ENCODE measurements at regions not wholly inside any gene's neighbourhood (a gene's known extent, or its start where the extent isn't known, plus 50 kb on each side); places are given as distances from the start of the nearest gene placed in this dataset.

- no peak for TF ChIP-seq CTCF (IDR thresholded peaks at IDR 0.05)
- TF ChIP-seq POLR2AphosphoS5 (IDR thresholded peaks at IDR 0.05; ENCODE audit: low read depth, low read length), result no peak
- TF ChIP-seq, protein P1, sequence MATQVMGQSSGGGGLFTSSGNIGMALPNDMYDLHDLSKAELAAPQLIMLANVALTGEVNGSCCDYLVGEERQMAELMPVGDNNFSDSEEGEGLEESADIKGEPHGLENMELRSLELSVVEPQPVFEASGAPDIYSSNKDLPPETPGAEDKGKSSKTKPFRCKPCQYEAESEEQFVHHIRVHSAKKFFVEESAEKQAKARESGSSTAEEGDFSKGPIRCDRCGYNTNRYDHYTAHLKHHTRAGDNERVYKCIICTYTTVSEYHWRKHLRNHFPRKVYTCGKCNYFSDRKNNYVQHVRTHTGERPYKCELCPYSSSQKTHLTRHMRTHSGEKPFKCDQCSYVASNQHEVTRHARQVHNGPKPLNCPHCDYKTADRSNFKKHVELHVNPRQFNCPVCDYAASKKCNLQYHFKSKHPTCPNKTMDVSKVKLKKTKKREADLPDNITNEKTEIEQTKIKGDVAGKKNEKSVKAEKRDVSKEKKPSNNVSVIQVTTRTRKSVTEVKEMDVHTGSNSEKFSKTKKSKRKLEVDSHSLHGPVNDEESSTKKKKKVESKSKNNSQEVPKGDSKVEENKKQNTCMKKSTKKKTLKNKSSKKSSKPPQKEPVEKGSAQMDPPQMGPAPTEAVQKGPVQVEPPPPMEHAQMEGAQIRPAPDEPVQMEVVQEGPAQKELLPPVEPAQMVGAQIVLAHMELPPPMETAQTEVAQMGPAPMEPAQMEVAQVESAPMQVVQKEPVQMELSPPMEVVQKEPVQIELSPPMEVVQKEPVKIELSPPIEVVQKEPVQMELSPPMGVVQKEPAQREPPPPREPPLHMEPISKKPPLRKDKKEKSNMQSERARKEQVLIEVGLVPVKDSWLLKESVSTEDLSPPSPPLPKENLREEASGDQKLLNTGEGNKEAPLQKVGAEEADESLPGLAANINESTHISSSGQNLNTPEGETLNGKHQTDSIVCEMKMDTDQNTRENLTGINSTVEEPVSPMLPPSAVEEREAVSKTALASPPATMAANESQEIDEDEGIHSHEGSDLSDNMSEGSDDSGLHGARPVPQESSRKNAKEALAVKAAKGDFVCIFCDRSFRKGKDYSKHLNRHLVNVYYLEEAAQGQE (IDR thresholded peaks at IDR 0.05; ENCODE audit: insufficient read depth in 1 of 2, low read depth in 2 of 2, low read length in 1 of 2), result no peak
- TF ChIP-seq SIN3A (IDR thresholded peaks at IDR 0.05; ENCODE audit: borderline replicate concordance, insufficient read depth, low read depth, low read length), result no peak
- TF ChIP-seq TCF7L2 (IDR thresholded peaks at IDR 0.05; ENCODE audit: low read depth, low read length), result no peak
These were observed 215.5 kb upstream of the CYRIA start for GRCh38 chr2:16881122-16881521.

Measured in Panc1 (cell line).